ENCODE measurements at regions not wholly inside any gene's neighbourhood (a gene's known extent, or its start where the extent isn't known, plus 50 kb on each side); places are given as distances from the start of the nearest gene placed in this dataset.

DNA sequence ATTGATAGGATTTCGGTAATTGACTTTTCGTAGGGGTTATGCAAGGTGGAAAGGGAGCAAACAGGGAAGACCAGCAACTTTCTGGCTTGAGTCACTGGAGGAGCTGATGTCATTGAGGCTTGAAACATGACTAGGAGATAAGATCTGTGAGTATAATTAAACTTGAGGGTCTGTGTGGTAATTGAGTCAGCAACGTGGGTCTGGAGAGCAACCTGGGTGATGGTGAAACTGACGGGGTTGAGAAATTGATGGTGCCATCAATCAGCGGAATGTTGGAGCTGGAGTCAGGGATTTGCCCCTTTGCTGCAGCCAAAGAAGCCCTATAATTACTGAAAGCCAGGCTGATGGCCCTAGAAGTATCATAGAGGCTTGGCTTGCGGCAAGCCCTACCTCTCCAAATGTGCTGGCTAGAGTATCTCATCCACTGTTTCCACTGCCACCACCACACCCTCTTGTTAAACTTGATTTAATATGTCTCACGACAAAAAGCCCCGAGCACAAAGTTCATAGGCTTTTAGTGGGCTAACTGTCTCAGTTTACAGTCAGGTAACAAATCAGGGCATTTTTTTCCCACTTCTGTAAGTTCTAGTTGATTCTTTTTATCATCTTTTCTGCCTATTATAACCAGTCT, 186.9 kb upstream of the ELAC2 start:
- Histone ChIP-seq H4K20me1 (ENCODE audit: low read length) (no peaks in the 10 kb centered on the region), H3K4me1 (ENCODE audit: insufficient read depth, low read length) (no peaks in the 10 kb centered on the region), H3K9ac (ENCODE audit: low read length) (no peak overlapping the region), H3K27ac (ENCODE audit: low read length) (peak overlapping the region; percentile 43), H3K4me2 (ENCODE audit: low read length) (no peak overlapping the region), H3K9me2 (replicated peaks; ENCODE audit: low read length) (no peaks in the 10 kb centered on the region), H3K79me2 (ENCODE audit: low read length) (no peaks in the 10 kb centered on the region), H3K4me3 (ENCODE audit: low read length) (no peak overlapping the region), H3K36me3 (ENCODE audit: low read depth, low read length) (no peaks in the 10 kb centered on the region), H3K27me3 (ENCODE audit: low read length) (peaks cover 18% of the 10 kb centered on the region; the same call in 1 of the 2 replicates), H3K9me3 (ENCODE audit: low read length) (no peaks in the 10 kb centered on the region), H3F3A (ENCODE audit: low read length, unreplicated experiment) (no peaks in the 10 kb centered on the region), H2AFZ (ENCODE audit: low read length) (no peak overlapping the region)
- no TSS peak for BruUV-seq (replicated peaks)
- peak; percentile 34 for DNase-seq
- intact Hi-C loops (cut with micrococcal nuclease) = no loop called here
- no peak for ATAC-seq
- TF ChIP-seq, protein P1, sequence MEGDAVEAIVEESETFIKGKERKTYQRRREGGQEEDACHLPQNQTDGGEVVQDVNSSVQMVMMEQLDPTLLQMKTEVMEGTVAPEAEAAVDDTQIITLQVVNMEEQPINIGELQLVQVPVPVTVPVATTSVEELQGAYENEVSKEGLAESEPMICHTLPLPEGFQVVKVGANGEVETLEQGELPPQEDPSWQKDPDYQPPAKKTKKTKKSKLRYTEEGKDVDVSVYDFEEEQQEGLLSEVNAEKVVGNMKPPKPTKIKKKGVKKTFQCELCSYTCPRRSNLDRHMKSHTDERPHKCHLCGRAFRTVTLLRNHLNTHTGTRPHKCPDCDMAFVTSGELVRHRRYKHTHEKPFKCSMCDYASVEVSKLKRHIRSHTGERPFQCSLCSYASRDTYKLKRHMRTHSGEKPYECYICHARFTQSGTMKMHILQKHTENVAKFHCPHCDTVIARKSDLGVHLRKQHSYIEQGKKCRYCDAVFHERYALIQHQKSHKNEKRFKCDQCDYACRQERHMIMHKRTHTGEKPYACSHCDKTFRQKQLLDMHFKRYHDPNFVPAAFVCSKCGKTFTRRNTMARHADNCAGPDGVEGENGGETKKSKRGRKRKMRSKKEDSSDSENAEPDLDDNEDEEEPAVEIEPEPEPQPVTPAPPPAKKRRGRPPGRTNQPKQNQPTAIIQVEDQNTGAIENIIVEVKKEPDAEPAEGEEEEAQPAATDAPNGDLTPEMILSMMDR (conservative IDR thresholded peaks at IDR 0.05; ENCODE audit: low read depth, low read length) = no peak
- TF ChIP-seq EZH2phosphoT487 (IDR thresholded peaks at IDR 0.05; ENCODE audit: borderline replicate concordance, low read length) (no peak), EZH2 (IDR thresholded peaks at IDR 0.05; ENCODE audit: low read length, unreplicated experiment) (no peak)
- ChIA-PET POLR2A (ENCODE audit: unreplicated experiment) (no interaction called here), CTCF (no interaction called here)

GRCh38 chr17:13202835-13203234, 185.0 kb upstream of the ELAC2 start:
- H3K4me3 ChIP-seq (ENCODE audit: low read length) = no peak overlapping the region
- no peak overlapping the region for H3K9ac ChIP-seq (ENCODE audit: low read length)
- H3K79me2 ChIP-seq (ENCODE audit: low read length) = no peaks in the 10 kb centered on the region
- POLR2A ChIA-PET (ENCODE audit: unreplicated experiment) = no interaction called here
- H3K4me2 ChIP-seq (ENCODE audit: low read length) = no peak overlapping the region
- H4K20me1 ChIP-seq (ENCODE audit: low read length) = no peaks in the 10 kb centered on the region
- H3K9me3 ChIP-seq (ENCODE audit: low read length) = no peaks in the 10 kb centered on the region
- H3K9me2 ChIP-seq (replicated peaks; ENCODE audit: low read length) = no peaks in the 10 kb centered on the region
- H3K36me3 ChIP-seq (ENCODE audit: low read depth, low read length) = no peaks in the 10 kb centered on the region
- intact Hi-C loops (cut with micrococcal nuclease) = no loop called here
- no peak overlapping the region for H2AFZ ChIP-seq (ENCODE audit: low read length)
- ATAC-seq (no peak), DNase-seq (no peak)
- H3K27ac ChIP-seq (ENCODE audit: low read length) = no peak overlapping the region
- TF ChIP-seq, protein P1 (conservative IDR thresholded peaks at IDR 0.05; ENCODE audit: low read depth, low read length) = no peak
- no peak for TF ChIP-seq EZH2 (IDR thresholded peaks at IDR 0.05; ENCODE audit: low read length, unreplicated experiment)
- no peak for TF ChIP-seq EZH2phosphoT487 (IDR thresholded peaks at IDR 0.05; ENCODE audit: borderline replicate concordance, low read length)
- H3K27me3 ChIP-seq (ENCODE audit: low read length) = peaks cover 30% of the 10 kb centered on the region; the same call in 1 of the 2 replicates
- no TSS peak for BruUV-seq (replicated peaks)
- H3K4me1 ChIP-seq (ENCODE audit: insufficient read depth, low read length) = no peaks in the 10 kb centered on the region
- CTCF ChIA-PET = no interaction called here
- no peaks in the 10 kb centered on the region for H3F3A ChIP-seq (ENCODE audit: low read length, unreplicated experiment)

DNA sequence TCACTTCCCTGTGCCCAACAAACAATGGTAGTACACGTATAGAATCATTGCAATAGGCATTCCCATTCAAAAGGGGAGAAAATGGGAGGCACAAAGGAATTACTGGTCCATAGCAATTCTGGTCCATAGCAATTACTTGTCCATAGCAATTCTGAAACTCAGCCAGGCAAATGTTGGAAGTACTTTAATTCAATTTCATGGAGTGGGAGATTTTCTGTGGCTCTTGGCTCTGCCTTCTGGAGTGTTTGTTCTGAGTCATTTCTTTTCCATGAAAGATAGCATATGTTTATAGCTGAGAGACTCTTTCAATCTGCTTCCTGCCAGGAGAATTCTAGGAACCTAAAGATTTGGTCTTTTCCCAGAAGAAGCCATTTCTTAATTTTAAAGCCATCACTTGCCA, 182.8 kb upstream of the ELAC2 start:
- Histone ChIP-seq H3K79me2 (ENCODE audit: low read length) (no peaks in the 10 kb centered on the region), H3K9ac (ENCODE audit: low read length) (no peak overlapping the region), H3K4me3 (ENCODE audit: low read length) (no peak overlapping the region), H3K36me3 (ENCODE audit: low read depth, low read length) (no peaks in the 10 kb centered on the region), H3K27me3 (ENCODE audit: low read length) (peaks cover 37% of the 10 kb centered on the region; the same call in 1 of the 2 replicates), H3K9me2 (replicated peaks; ENCODE audit: low read length) (no peaks in the 10 kb centered on the region), H4K20me1 (ENCODE audit: low read length) (no peaks in the 10 kb centered on the region), H3K9me3 (ENCODE audit: low read length) (no peaks in the 10 kb centered on the region), H2AFZ (ENCODE audit: low read length) (no peak overlapping the region), H3K4me1 (ENCODE audit: insufficient read depth, low read length) (no peaks in the 10 kb centered on the region), H3K4me2 (ENCODE audit: low read length) (no peak overlapping the region), H3K27ac (ENCODE audit: low read length) (no peak overlapping the region), H3F3A (ENCODE audit: low read length, unreplicated experiment) (no peaks in the 10 kb centered on the region)
- BruUV-seq (replicated peaks) = no TSS peak
- no peak for DNase-seq
- ATAC-seq = no peak
- POLR2A ChIA-PET (ENCODE audit: unreplicated experiment) = no interaction called here
- TF ChIP-seq EZH2 (IDR thresholded peaks at IDR 0.05; ENCODE audit: low read length, unreplicated experiment) (no peak), EZH2phosphoT487 (IDR thresholded peaks at IDR 0.05; ENCODE audit: borderline replicate concordance, low read length) (no peak)
- TF ChIP-seq, protein P1 (conservative IDR thresholded peaks at IDR 0.05; ENCODE audit: low read depth, low read length) = no peak
- CTCF ChIA-PET = no interaction called here
- intact Hi-C loops (cut with micrococcal nuclease) = no loop called here
